ENCODE measurements at regions not wholly inside any gene's neighbourhood (a gene's known extent, or its start where the extent isn't known, plus 50 kb on each side); places are given as distances from the start of the nearest gene placed in this dataset.

DNA sequence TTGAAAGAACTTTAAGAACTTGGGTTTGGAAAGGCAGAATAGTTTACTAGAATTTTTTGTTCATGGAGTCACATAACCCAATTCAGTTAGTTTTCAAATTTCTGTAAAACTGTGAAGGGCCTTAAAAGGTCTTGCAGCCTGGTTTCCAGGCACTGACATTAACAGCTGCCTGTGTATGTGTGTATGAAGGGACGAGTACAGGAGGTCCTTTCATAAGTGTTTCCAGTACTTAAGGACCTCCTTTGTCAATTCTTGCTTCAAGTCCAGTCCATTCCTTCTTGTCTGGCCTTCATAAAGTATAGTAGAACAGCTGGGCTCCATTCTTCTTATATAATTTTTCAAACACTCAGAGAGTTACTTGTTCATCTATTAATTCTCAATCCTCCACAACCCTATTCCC lies 136.5 kb downstream of the NR4A2 start:
- TF ChIP-seq, protein P1, sequence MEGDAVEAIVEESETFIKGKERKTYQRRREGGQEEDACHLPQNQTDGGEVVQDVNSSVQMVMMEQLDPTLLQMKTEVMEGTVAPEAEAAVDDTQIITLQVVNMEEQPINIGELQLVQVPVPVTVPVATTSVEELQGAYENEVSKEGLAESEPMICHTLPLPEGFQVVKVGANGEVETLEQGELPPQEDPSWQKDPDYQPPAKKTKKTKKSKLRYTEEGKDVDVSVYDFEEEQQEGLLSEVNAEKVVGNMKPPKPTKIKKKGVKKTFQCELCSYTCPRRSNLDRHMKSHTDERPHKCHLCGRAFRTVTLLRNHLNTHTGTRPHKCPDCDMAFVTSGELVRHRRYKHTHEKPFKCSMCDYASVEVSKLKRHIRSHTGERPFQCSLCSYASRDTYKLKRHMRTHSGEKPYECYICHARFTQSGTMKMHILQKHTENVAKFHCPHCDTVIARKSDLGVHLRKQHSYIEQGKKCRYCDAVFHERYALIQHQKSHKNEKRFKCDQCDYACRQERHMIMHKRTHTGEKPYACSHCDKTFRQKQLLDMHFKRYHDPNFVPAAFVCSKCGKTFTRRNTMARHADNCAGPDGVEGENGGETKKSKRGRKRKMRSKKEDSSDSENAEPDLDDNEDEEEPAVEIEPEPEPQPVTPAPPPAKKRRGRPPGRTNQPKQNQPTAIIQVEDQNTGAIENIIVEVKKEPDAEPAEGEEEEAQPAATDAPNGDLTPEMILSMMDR (conservative IDR thresholded peaks at IDR 0.05 in 1 of 2, IDR thresholded peaks at IDR 0.05 in 1 of 2; ENCODE audit: low read depth in 1 of 2, low read length in 2 of 2): no peak
- TF ChIP-seq EZH2 (IDR thresholded peaks at IDR 0.05; ENCODE audit: low read length, missing control alignments): no peak

All from fibroblast of lung (primary cell).